HepG2 (cell line): ENCODE measurements at regions not wholly inside any gene's neighbourhood (a gene's known extent, or its start where the extent isn't known, plus 50 kb on each side); places are given as distances from the start of the nearest gene placed in this dataset.

Experiments
- ATAC-seq: fragments of 200-7000 bp; cut with Tn5 transposase; 3 replicates; pipeline ENCODE4 v1.9.1; 2020; ENCODE audit warnings: mild to moderate bottlenecking, moderate library complexity
- BruUV-seq: library from RNA; stranded (reverse); fragments of 400-500 nt; replicated peaks from 2 replicates; lab custom pipeline; 2021; lab: Mats Ljungman, UMichigan
- CTCF ChIA-PET: fragments of 300-600 bp; formaldehyde crosslinking; extraction: SDS; loops from one replicate; lab custom pipeline; 2021; ENCODE audit warnings: low total read pairs, inconsistent platforms, low intra/inter-chr PET ratio; lab: Yijun Ruan, JAX
- POLR2A ChIA-PET: fragments of 350-600 bp; sonication (Branson Sonifier 250); formaldehyde crosslinking; loops from one replicate; lab custom pipeline; 2020; ENCODE audit warnings: antibody characterized with exemption, inconsistent platforms; lab: Yijun Ruan, JAX
- DNase-seq: peaks from one replicate; pipeline ENCODE4 v3.0.0-alpha.2; 2015; ENCODE audit warnings: low spot score
- FAIRE-seq: peaks from 3 replicates; lab custom pipeline; 2011; peaks lifted over from hg19 to GRCh38; lab: Jason Lieb, UNC
- H2AFZ ChIP-seq: one replicate; pipeline ENCODE4 v1.6.1; 2011; ENCODE audit warnings: low read length, inconsistent platforms
- H3K27ac ChIP-seq: fragments of 300-600 bp; 3 replicates; pipeline ENCODE4 v1.8.0; 2011; ENCODE audit warnings: mixed run types, mild to moderate bottlenecking, mixed read lengths, low read length, inconsistent platforms; ENCODE audit not compliant: insufficient read depth; ENCODE audit errors: extremely low read length
- H3K27me3 ChIP-seq, 2 experiments: fragments of 200-600 bp in 1 of 2; 2 replicates in 1 of 2; 3 replicates in 1 of 2; pipeline versions ENCODE4 v1.6.0 to v1.8.0; 2011; ENCODE audit warnings: low read length in 2 of 2, mild to moderate bottlenecking in 2 of 2, moderate library complexity in 2 of 2, inconsistent platforms in 1 of 2; ENCODE audit not compliant: insufficient read depth in 2 of 2, control insufficient read depth in 1 of 2
- H3K36me3 ChIP-seq, 2 experiments: fragments of 200-600 bp in 1 of 2; replicated peaks in 1 of 2; 2 replicates in 1 of 2; 3 replicates in 1 of 2; pipeline versions ENCODE4 v1.5.1 to v1.8.0; 2011; ENCODE audit warnings: low read length in 2 of 2, inconsistent platforms in 1 of 2; ENCODE audit not compliant: insufficient read depth in 2 of 2, control insufficient read depth in 1 of 2
- H3K4me1 ChIP-seq: 2 replicates; pipeline ENCODE4 v1.5.1; 2012; ENCODE audit warnings: low read length, inconsistent platforms; ENCODE audit not compliant: insufficient read depth
- H3K4me2 ChIP-seq: 2 replicates; pipeline ENCODE4 v1.6.0; 2011; ENCODE audit warnings: low read depth, low read length, inconsistent platforms
- H3K4me3 ChIP-seq, 3 experiments: fragments of 200-600 bp in 1 of 3; sonication (generic), shearing (Covaris generic) in 1 of 3; replicated peaks in 1 of 3; 2 replicates each; pipeline ENCODE4 v1.5.1; 2011 to 2016; ENCODE audit warnings: low read length in 3 of 3, inconsistent platforms in 2 of 3, low read depth in 2 of 3, mild to moderate bottlenecking in 2 of 3, control low read depth in 1 of 3, mixed read lengths in 1 of 3; ENCODE audit not compliant: insufficient read depth in 1 of 3
- H3K79me2 ChIP-seq: one replicate; pipeline ENCODE4 v1.6.1; 2011; ENCODE audit warnings: low read length, inconsistent platforms; ENCODE audit not compliant: insufficient read depth
- H3K9ac ChIP-seq: 2 replicates; pipeline ENCODE4 v1.6.0; 2011; ENCODE audit warnings: mild to moderate bottlenecking, low read depth, low read length, inconsistent platforms; ENCODE audit not compliant: insufficient read depth
- H3K9me3 ChIP-seq: 2 replicates; pipeline ENCODE4 v1.5.1; 2012; ENCODE audit warnings: mild to moderate bottlenecking, low read length
- H4K20me1 ChIP-seq: 2 replicates; pipeline ENCODE4 v1.6.0; 2011; ENCODE audit warnings: inconsistent platforms, mild to moderate bottlenecking, low read length, moderate library complexity; ENCODE audit not compliant: insufficient read depth
- CENPBD1 ChIP-seq: sonication (generic); formaldehyde crosslinking; IDR thresholded peaks from 2 replicates; pipeline ENCODE4 v1.8.0; 2022; ENCODE audit warnings: missing genetic modification reagents, low read depth, mild to moderate bottlenecking, borderline replicate concordance
- FIP1L1 ChIP-seq: fragments of 200-400 bp; formaldehyde crosslinking; IDR thresholded peaks from 2 replicates; pipeline ENCODE4 v1.6.1; 2018; ENCODE audit warnings: low read depth, mild to moderate bottlenecking, low read length, moderate library complexity, borderline replicate concordance; ENCODE audit not compliant: insufficient read depth
- HNRNPH1 ChIP-seq: fragments of 200-400 bp; formaldehyde crosslinking; optimal IDR thresholded peaks from 2 replicates; pipeline ENCODE3; 2017; ENCODE audit warnings: mild to moderate bottlenecking, low read depth, low read length
- KLF11 ChIP-seq: IDR thresholded peaks from 2 replicates; pipeline ENCODE4 v1.6.1; 2016; ENCODE audit warnings: missing compliant biosample characterization
- MED8 ChIP-seq: sonication (generic); formaldehyde crosslinking; IDR thresholded peaks from 2 replicates; pipeline ENCODE4 v1.8.1; 2023; ENCODE audit warnings: mild to moderate bottlenecking, missing genetic modification reagents; ENCODE audit not compliant: insufficient replicate concordance
- MYNN ChIP-seq: sonication (generic); formaldehyde crosslinking; IDR thresholded peaks from 2 replicates; pipeline ENCODE4 v1.4.0; 2020; ENCODE audit warnings: mild to moderate bottlenecking, low read depth, missing genetic modification reagents
- NPAS2 ChIP-seq: sonication (generic); formaldehyde crosslinking; IDR thresholded peaks from 2 replicates; pipeline ENCODE4 v1.8.0; 2022; ENCODE audit warnings: mild to moderate bottlenecking, missing genetic modification reagents, borderline replicate concordance
- PAF1 ChIP-seq: IDR thresholded peaks from 2 replicates; pipeline ENCODE4 v1.6.1; 2016; ENCODE audit warnings: missing genetic modification reagents, missing compliant biosample characterization
- ZBTB26 ChIP-seq: IDR thresholded peaks from 2 replicates; pipeline ENCODE4 v1.6.1; 2016; ENCODE audit warnings: missing compliant biosample characterization, missing genetic modification reagents, borderline replicate concordance
- ZNF543 ChIP-seq: sonication (generic); formaldehyde crosslinking; IDR thresholded peaks from 2 replicates; pipeline ENCODE4 v1.4.0; 2020; ENCODE audit warnings: mild to moderate bottlenecking, missing genetic modification reagents
- WGBS: methylation state at CpG from one replicate; pipeline ENCODE4 v1.1.6; 2017; ENCODE audit warnings: low lambda C conversion rate; 5-methylcytosine and 5-hydroxymethylcytosine counted together
- in situ Hi-C: cut with HindIII; loops from 2 replicates; pipeline ENCODE4 v1.10.0; 2017; ENCODE audit warnings: low pct_unique_long_range_greater_than_20kb; ENCODE audit not compliant: extremely low pct_ligation_motif_present
- intact Hi-C: fragments of 100-400 bp; cut with micrococcal nuclease; formaldehyde crosslinking; loops from one replicate; pipeline ENCODE4 v1.10.0; 2022; ENCODE audit not compliant: unreplicated experiment

GRCh38 chr20:57891014-57891413 lies 181.2 kb upstream of the PMEPA1 start:
- Histone ChIP-seq H3K27ac (no peak overlapping the region), H3K4me2 (no peak overlapping the region), H3K4me3 (no peak overlapping the region), H3K27me3 (peaks cover 8 to 47% of the 10 kb centered on the region in 2 experiments), H3K9me3 (no peaks in the 10 kb centered on the region), H3K36me3 (no peaks in the 10 kb centered on the region), H3K79me2 (no peaks in the 10 kb centered on the region), H3K4me1 (no peaks in the 10 kb centered on the region), H4K20me1 (no peaks in the 10 kb centered on the region), H3K9ac (no peak overlapping the region), H2AFZ (no peak overlapping the region)
- intact Hi-C loops = no loop called here
- DNase-seq (no peak), ATAC-seq (no peak), FAIRE-seq (no peak)
- WGBS = 3% methylated on average over 5 of the region's 5 CpGs
- TF ChIP-seq FIP1L1 (no peak), ZBTB26 (no peak), CENPBD1 (CRISPR knock-in tag) (no peak), MED8 (CRISPR knock-in tag) (no peak), MYNN (CRISPR knock-in tag) (no peak), PAF1 (CRISPR knock-in tag) (no peak), KLF11 (CRISPR knock-in tag) (no peak), HNRNPH1 (no peak), NPAS2 (CRISPR knock-in tag) (no peak), ZNF543 (CRISPR knock-in tag) (no peak)
- in situ Hi-C loops = no loop called here
- ChIA-PET CTCF (no interaction called here), POLR2A (no interaction called here)
- BruUV-seq = no TSS peak
